Fibroblast of peridontal ligament (primary cell): ENCODE measurements at regions not wholly inside any gene's neighbourhood (a gene's known extent, or its start where the extent isn't known, plus 50 kb on each side); places are given as distances from the start of the nearest gene placed in this dataset.

Experiments
- DNase-seq: peaks from one replicate; pipeline ENCODE4 v3.0.0-alpha.2; 2010; ENCODE audit errors: extremely low read depth

GRCh38 chr6:99868074-99868702 lies 125.8 kb downstream of the MCHR2 start:
- peak; percentile 73 for DNase-seq
